ENCODE measurements at regions not wholly inside any gene's neighbourhood (a gene's known extent, or its start where the extent isn't known, plus 50 kb on each side); places are given as distances from the start of the nearest gene placed in this dataset.

DNA sequence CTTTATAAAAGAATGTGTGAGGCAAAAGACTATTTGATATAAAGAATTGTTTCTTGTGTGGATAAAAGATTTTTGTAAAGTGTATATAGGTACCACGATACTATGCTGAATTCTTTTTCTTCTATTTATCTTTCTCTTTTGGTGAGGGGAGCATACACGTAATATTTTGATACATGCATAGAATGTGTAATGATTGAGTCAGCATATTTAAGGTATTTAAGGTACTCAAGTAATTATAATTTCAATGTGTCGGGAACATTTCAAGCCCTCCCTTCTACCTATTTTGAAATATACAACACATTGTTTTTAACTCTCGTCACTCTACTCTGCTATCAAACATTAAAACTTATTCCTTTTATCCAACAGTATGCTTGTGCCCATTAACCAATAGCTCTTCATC, 1221.6 kb upstream of the PHF14 start:
- Histone ChIP-seq H3K4me3 (ENCODE audit: low read depth, low read length) (no peak overlapping the region), H3K27me3 (ENCODE audit: insufficient read depth, low read depth, severe bottlenecking) (no peaks in the 10 kb centered on the region), H3K9me3 (ENCODE audit: severe bottlenecking) (peaks cover 4% of the 10 kb centered on the region), H3K36me3 (no peaks in the 10 kb centered on the region), H3K27ac (no peak overlapping the region)
- TF ChIP-seq, protein P1, sequence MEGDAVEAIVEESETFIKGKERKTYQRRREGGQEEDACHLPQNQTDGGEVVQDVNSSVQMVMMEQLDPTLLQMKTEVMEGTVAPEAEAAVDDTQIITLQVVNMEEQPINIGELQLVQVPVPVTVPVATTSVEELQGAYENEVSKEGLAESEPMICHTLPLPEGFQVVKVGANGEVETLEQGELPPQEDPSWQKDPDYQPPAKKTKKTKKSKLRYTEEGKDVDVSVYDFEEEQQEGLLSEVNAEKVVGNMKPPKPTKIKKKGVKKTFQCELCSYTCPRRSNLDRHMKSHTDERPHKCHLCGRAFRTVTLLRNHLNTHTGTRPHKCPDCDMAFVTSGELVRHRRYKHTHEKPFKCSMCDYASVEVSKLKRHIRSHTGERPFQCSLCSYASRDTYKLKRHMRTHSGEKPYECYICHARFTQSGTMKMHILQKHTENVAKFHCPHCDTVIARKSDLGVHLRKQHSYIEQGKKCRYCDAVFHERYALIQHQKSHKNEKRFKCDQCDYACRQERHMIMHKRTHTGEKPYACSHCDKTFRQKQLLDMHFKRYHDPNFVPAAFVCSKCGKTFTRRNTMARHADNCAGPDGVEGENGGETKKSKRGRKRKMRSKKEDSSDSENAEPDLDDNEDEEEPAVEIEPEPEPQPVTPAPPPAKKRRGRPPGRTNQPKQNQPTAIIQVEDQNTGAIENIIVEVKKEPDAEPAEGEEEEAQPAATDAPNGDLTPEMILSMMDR (IDR thresholded peaks at IDR 0.05; ENCODE audit: low read depth, low read length) = no peak
- no peak for DNase-seq

DNA sequence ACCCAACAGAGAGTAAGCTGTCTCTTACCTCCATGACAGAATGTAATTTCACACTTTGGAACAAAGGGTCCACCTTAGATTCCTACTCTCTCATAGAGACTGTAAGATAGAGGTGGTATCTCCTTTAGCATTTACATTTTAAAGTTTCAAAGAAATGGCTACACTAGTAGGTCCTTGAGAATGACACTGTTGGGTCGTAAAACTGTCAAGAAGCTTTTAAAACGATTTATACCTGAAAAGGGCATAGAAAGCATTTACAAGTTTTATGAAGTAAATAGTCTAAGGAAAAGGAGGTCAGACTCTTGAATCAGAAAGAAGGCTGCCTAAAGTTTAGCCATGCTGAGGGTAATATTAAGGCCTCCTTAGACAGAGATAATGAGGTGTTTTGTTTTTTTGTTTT, 1212.4 kb upstream of the PHF14 start:
- H3K27ac ChIP-seq = no peak overlapping the region
- no peak overlapping the region for H3K4me3 ChIP-seq (ENCODE audit: low read depth, low read length)
- no peaks in the 10 kb centered on the region for H3K36me3 ChIP-seq
- no peaks in the 10 kb centered on the region for H3K27me3 ChIP-seq (ENCODE audit: insufficient read depth, low read depth, severe bottlenecking)
- DNase-seq = no peak
- TF ChIP-seq, protein P1 (IDR thresholded peaks at IDR 0.05; ENCODE audit: low read depth, low read length) = no peak
- H3K9me3 ChIP-seq (ENCODE audit: severe bottlenecking) = no peaks in the 10 kb centered on the region

DNA sequence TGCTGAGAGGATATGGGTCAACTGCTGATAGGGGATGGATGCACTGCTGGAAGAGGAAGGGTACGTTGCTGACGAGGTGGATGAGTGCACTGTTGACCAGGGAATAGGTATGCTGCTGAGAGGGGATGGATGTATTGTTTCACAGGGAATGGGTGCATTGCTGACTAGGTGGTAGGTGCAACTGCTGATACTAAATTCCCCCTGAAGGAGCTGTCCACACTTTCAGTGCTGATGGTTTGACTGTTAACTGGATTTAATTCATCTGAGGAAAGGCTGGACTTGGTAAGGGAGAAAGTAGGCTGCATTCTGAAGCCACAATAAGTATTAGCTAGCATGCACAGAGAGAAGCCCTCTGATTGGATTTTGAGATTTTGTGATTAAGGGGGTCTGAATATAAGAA, 1196.8 kb upstream of the PHF14 start:
- Histone ChIP-seq H3K4me3 (ENCODE audit: low read depth, low read length) (no peak overlapping the region), H3K27ac (no peak overlapping the region), H3K36me3 (no peaks in the 10 kb centered on the region), H3K27me3 (ENCODE audit: insufficient read depth, low read depth, severe bottlenecking) (no peaks in the 10 kb centered on the region), H3K9me3 (ENCODE audit: severe bottlenecking) (no peaks in the 10 kb centered on the region)
- no peak for DNase-seq
- TF ChIP-seq, protein P1 (IDR thresholded peaks at IDR 0.05; ENCODE audit: low read depth, low read length) = no peak

DNA sequence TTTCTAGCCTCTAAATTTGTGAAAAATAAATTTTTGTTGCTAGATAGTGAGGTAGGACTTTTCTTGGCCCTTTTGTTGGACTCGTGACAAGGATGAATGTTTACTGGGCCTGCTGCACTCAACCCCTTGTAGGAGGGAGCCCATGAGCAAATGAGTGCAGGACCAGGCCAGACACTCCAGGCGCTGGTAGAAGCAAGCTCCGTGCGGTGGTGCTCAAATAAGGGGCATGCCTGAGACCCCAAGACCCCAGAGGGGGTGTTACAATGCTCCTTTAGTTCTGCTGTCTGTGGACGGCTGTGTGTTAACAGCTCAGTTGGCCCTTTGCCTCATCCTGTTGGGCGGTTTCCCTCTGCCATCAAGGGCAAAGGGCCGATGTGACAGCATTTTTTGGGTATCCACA, 1195.3 kb upstream of the PHF14 start:
- DNase-seq = no peak
- Histone ChIP-seq H3K9me3 (ENCODE audit: severe bottlenecking) (no peaks in the 10 kb centered on the region), H3K4me3 (ENCODE audit: low read depth, low read length) (no peak overlapping the region), H3K36me3 (no peaks in the 10 kb centered on the region), H3K27me3 (ENCODE audit: insufficient read depth, low read depth, severe bottlenecking) (no peaks in the 10 kb centered on the region), H3K27ac (no peak overlapping the region)
- TF ChIP-seq, protein P1 (IDR thresholded peaks at IDR 0.05; ENCODE audit: low read depth, low read length) = no peak

DNA sequence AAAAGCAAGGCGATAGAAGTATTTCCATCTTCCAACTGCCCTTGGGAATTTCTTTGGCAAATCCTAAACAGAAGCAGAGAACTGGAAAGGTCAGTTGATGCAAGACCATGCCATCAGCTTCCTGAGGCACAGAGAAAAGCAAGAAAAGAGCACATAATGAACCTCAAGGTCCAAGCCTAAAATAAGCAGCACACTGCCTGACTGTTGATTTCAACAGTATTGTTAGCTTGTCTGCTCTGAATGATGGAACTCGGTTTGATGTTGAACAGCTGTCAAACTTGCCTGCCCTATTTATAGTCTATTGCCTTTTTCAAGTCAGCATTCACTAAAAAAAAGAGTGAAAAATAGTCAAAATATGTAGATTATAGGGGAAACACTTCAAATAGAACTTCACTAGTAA, 1192.0 kb upstream of the PHF14 start:
- no peak overlapping the region for H3K27ac ChIP-seq
- no peak for DNase-seq
- no peaks in the 10 kb centered on the region for H3K36me3 ChIP-seq
- H3K4me3 ChIP-seq (ENCODE audit: low read depth, low read length) = no peak overlapping the region
- TF ChIP-seq, protein P1 (IDR thresholded peaks at IDR 0.05; ENCODE audit: low read depth, low read length) = no peak
- H3K27me3 ChIP-seq (ENCODE audit: insufficient read depth, low read depth, severe bottlenecking) = no peaks in the 10 kb centered on the region
- no peaks in the 10 kb centered on the region for H3K9me3 ChIP-seq (ENCODE audit: severe bottlenecking)

DNA sequence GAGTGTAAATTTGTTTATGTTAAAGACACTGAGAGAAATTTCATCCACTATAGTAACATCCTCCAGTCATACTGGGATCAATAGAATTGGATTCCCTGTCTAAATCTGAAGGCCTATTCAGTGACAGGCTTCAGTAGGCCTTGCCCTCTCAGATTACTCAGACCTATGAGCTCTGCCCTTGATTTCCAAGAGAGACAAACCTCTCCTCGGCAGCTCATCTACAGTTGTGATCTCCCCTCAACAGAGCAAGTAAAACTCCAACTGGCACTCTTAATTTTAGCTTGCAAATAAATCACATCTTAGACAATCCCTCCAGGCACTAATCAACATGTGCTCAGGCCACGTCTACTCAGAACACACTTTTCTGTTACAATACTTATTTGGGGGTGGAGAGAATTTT, 1191.4 kb upstream of the PHF14 start:
- Histone ChIP-seq H3K9me3 (ENCODE audit: severe bottlenecking) (no peaks in the 10 kb centered on the region), H3K36me3 (no peaks in the 10 kb centered on the region), H3K27ac (no peak overlapping the region), H3K27me3 (ENCODE audit: insufficient read depth, low read depth, severe bottlenecking) (no peaks in the 10 kb centered on the region), H3K4me3 (ENCODE audit: low read depth, low read length) (no peak overlapping the region)
- TF ChIP-seq, protein P1 (IDR thresholded peaks at IDR 0.05; ENCODE audit: low read depth, low read length) = no peak
- DNase-seq = no peak
